ENCODE measurements at regions not wholly inside any gene's neighbourhood (a gene's known extent, or its start where the extent isn't known, plus 50 kb on each side); places are given as distances from the start of the nearest gene placed in this dataset.

DNA sequence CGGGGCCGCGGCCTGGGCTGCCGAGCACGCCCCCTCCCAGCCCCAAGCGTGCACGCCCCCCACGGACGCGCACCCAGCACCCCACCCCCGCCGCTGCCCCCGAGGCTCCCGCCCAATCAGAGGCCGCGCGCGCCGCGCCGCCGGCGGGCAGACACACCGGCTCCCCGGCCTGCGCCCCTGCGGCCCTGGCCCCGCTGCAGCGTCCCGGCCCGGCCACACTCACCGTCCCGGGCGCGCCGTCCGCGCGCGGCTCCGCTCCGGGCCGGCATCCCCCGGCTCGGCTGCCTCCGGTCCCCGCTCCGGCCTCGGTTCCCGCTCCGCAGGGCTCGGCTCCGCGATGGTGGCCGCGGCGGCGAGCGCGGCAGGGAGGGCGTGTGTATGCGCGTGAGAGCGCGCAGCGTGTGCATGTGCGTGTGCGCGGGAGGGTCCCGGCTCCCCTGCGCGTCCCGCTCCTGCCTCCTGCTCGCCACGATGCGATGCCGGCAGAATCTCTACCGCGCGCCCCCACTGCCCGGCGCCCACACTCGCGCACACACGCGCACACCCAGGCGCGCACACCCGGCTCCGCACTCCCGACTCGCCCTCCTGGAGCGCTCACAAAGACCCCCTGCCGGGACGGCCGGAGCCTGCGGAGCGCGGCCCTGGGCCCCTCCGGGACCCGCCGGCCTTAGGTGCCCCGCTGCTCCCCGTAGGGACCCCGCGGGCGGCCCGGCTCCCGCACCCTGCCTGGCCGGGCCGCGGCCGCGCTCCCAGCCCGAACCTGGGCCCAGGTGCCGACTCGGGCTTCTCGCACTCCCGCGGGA lies 186.5 kb upstream of the LINGO1 start:
- no peak for DNase-seq (ENCODE audit: low spot score)

DNA sequence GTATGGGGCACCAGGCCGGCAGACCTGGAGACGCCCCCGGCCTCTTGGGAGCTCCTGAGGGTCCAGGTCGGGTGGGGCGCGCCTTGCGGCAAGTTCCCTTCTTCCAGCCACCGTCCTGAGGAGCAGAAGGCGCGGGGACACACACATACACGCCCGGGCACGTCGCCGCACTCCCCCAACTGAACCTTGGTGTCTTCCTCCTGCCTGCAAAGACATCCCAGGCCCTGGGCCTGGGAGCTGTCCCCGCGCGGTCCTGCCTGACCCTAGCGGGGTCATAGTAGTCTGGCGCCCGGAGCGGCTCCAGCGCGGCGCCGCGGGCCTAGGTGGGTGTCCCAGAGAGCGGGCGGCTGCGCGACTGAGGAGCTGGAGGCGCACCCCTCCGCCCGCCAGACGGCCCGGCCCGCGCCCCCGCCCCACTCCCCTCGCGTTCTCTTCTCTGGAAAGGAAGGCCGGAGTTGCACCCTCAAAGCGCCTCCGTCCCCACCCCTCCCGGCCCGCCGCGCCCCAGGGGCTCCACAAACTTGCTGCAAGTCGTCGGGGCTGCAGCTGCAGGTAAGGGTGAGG lies 185.9 kb upstream of the LINGO1 start:
- DNase-seq (ENCODE audit: low spot score), result no peak

DNA sequence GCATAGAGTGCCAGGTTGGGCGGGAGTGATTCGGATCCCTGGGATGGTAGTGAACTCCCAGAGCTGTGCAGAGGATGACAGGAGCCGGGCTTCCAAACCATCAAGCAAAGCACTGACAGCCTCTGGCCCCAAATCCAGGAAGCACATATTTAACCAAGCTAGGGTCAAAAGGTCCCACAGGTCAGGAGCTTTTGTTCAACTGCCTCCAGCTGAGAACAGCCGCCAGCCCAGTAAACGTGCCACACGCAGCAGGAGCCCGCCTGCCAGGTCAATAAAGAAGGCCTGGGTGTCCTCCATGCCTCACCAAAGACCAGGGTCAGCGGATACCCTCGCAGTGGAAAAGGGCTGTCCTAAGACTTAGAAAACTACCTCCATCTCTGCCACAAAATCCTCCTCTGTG lies 184.7 kb upstream of the LINGO1 start:
- no peak for DNase-seq (ENCODE audit: low spot score)

DNA sequence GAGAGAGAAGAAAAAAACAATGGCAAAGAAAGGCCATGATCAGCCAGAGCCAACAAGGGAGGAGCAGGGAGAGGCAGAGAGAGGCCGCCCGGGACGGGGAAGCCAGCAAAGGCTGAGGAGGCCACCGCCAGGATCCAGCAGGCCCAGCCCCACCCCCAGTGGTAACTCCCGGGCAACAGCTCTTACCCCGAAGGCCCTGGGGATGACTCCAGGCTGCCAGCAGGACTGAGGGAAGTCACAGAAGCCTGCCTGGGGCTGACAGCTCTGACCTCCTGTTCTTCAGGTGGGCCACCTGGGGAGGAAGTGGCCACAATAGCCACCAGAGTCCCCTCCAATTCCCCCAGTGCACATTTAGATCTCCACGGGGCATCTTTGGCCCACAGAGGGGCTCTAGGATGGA lies 184.3 kb upstream of the LINGO1 start:
- no peak for DNase-seq (ENCODE audit: low spot score)

DNA sequence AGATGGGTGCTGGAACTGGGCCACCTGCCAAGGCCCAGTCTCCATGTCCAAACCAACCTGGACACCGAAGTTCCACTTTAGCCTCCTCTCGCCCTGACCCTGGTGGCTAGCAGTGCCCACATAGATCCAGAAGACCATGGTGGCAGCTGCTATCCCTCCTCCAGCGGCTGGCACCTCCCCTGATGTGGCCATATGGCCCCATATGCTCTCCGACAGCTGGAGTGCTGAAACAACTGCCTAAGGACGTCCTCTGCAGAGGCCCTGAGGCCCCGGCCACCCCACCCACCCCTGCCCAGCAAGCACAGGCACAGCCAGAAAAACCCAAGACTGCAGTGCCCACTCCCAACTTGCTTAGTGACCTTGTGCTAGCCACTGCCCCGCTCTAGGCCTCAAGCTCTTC lies 182.3 kb upstream of the LINGO1 start:
- DNase-seq (ENCODE audit: low spot score), result no peak

DNA sequence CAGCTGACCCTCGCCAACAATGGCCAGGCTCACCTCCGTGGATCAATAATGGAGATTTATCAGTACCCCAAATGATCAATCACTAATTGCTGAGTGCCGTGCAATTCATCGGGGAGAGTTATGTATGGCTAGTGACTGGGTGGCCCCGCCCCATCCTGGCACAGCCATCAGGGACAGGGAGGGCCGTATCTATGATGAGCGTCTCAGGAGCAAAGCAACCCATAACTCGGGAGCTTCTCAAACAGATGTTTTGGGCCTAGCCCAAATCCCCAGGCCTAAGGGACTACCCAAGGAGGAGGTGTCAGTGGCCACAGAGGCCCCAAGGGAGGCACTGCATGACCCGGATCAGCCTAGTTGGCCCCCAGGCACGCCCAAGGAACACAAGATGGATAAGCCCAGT lies 180.0 kb upstream of the LINGO1 start:
- no peak for DNase-seq (ENCODE audit: low spot score)

DNA sequence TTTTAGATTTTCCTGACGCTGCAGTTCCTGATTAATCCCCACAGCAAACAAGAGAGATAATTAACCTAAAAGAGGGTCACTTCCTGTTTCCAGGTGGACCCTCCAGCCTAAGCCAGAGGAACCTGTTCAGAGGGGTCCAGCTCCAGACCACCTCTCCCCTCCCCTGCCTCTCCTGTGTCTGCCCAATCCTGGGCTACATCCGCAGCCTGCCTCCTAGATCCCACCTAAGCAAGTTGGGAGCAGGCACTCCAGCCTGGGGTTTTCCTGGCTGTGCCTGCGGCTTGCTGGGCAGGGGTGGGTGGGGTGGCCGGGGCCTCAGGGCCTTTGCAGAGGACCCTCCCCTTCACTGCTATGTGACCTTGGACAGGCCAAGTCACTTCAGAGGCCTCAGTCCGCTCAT lies 178.6 kb upstream of the LINGO1 start:
- no peak for DNase-seq (ENCODE audit: low spot score)

DNA sequence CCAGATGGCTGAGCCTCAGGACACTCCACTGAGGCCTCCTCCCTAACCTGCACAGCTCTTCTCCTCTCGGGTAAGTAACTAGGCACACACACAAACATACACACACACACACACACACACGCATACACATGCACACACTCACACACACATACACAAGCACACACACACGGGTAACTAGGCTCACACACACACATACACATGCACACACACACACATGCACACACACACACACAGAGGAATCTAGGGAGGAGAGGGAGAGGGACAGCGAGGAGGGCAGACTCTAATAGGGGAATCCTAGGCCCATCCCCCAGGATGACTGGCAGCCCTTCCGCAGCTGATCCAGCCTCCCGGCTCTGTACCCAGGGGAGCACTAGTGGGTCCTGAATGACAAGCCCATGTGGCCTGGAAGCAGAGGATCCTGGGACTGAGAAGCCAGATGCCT lies 177.4 kb upstream of the LINGO1 start:
- DNase-seq (ENCODE audit: low spot score), result no peak

DNA sequence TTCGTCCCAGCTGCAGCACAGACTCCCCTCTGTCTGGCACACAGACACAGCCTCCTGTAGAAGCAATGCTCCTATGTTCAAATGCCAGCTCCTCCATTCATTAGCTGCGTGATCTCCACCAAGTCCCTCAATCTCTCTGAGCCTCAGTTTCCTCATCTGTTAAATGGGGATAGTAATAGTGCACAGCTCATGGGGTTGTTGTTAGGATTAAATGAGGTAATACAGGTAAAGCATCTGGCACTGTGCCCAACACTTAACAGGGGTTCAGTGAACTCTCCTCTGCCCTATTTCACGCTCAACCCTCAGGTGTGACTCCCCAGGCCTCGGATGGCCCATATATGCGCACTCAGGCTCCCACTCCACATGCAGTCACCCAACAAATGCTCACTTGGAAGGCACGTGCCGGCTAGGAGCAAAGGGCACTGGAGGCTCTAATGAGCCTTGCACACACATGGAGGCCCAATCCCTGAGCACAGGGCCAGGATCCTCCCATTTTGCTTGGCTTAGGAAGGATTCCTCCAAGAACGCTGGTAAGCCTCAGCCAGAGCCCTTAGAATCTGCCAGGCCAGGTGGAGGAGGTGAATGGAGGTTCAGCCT lies 176.0 kb upstream of the LINGO1 start:
- DNase-seq (ENCODE audit: low spot score), result no peak

DNA sequence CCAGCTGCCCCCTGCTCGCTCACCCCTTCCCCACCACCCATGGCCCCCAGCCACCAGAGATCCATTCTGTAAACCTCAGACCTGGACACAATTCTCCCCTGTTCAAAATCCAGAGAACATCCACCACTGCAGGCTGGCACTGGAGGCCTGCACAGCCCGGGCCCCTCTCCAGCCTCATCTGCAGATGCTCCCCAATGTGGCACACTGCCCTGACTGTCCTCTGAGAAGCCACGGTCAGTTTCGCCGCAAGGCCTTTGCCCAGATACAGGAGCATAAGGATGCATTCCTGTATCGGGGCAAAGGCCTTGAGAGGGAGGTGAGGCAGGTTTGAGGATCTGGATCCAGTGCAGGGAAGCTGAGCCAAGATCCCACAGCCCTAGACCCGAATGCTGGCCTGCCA lies 175.4 kb upstream of the LINGO1 start:
- no peak for DNase-seq (ENCODE audit: low spot score)

DNA sequence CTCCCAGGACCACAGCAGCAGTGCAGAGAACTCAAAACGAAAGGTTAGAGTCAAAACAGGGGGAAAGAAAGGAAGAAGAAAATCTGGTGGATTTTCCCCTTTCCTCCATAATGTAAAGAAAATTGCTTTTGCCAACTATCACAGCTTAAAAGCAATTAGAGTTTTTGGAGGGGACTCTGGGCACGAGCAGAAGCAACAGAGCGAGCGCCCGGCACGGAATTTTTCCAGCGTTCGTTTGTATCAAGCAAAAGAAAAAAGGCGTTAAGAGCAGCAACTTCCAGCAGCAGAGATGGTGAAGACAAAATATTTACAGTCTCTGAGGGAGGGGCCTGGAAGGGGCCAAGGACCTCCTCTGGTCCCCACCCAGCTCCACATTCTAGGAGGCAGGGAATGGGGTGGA lies 174.9 kb upstream of the LINGO1 start:
- DNase-seq (ENCODE audit: low spot score), result no peak

DNA sequence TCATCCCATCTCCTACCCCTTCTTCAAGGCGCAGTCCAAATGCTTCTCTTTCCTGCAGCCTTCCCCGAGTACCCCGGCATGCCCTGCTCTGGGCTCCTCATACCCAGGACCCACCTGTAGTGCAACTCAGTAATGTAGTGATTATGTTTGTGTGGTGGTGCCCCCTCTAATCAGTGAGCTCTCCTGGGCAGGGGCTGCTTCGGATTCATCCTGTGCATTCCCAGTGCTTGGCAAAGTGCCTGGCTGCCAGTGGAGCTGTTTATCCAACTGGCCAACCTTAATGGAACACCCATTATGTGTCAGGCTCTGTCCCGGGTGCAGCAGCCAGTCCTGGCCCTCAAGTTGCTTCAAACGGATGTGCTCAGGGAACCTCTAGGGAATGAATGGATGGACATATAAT lies 174.4 kb upstream of the LINGO1 start:
- no peak for DNase-seq (ENCODE audit: low spot score)

DNA sequence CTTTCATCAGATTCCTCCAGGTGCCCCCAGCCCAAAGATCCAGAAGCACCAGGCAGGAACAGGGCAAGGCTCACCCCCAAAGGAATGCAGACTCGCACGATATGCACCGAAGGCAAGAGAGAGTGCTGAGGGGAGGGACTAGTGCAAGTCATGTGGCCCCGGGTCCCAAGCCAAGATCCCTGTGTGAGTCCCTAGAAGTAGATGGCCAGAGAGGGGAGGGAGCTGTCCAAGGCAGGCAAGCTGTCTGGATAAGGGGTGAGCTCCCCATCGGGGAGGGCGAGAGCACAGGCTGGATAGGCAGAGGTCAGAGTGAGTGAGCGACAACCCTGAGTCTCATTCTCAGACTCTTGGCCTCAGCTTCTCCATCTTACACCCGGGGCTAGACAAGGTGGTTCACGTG lies 171.5 kb upstream of the LINGO1 start:
- DNase-seq (ENCODE audit: low spot score), result no peak

DNA sequence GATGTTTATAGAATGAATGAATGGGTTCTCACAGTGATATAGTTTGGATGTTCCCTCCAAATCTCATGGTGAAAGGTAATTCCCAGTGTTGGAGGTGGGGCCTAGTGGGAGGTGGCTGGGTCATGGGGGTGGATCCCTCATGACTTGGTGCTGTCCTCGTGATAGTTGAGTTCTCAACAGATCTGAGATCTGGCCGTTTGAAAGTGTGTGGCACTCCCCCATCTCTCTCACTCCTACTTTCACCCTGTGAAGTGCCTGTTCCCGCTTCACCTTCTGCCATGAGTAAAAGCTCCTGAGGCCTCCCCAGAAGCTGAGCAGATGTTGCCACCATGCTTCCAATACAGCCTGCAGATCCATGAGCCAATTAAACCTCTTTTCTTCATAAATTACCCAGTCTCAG lies 170.8 kb upstream of the LINGO1 start:
- no peak for DNase-seq (ENCODE audit: low spot score)

DNA sequence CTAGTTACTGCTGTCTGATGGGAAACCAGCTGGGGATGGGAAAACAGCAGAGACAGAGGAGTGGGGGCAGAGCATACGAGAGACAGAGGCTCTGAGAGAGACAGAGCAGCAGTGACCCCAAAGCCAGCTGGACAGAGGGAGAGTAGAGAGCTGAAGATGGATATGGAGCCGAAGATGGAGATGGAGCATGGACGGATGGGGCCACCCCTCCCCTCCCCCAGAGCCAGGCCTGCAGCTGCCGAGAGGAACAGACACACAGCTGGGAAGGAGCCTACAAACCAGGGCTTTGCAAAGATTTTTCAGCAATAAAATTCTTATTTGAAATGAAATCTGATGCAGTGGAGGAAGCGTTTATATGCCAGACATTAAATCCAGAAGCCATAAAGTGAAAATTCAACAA lies 167.6 kb upstream of the LINGO1 start:
- no peak for DNase-seq (ENCODE audit: low spot score)

DNA sequence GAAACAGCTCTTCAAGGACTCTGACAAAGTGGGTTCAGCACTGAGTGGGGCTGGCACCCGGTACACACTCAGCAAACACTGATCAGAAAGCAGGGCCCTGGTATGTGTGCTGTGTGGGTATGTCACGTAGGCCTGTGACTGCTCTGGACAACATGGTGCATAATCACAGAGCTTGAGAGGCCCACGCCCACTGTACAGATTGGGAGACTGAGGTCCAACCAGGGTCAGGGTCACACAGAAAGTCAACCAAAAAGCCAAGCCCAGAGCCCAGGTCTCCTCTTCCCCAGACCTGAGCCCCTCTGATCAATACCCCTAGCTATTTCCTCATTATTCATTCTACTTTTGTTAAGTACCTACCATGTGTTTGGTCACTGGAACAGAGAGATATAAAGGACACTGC lies 166.1 kb upstream of the LINGO1 start:
- no peak for DNase-seq (ENCODE audit: low spot score)

DNA sequence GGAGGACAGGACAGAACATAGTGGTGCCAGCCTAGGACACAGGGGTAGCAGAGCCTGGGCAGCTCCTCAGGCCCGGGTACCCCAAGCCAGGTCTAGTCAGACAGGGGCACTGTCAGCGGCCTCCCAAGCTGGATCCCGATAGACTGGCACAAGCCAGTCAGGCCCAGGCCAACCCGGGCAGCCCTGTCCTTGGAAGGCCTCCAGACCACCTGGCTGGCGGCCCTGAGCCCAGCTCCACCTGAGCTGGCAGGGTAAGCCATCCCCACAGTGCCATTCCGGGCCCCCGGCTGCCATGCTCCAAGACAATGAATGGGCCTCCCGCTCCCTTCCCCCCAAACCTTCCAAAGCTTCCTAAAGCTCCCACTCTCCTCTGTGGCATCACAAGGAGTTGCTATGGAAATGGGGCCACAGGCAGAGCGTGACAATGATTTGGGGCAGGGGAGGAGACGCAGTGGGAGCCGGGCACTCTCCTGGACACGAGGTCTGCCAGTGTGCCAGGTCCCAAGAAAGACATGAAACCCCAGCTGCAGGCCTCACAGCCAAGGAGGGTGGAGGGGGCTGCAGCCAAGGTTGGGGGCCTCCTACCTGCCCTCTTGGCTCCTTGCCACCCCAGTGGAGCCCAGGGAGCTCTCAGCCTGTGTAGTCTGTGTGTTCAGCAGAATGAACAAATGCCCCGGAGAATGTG lies 165.6 kb upstream of the LINGO1 start:
- no peak for DNase-seq (ENCODE audit: low spot score)

DNA sequence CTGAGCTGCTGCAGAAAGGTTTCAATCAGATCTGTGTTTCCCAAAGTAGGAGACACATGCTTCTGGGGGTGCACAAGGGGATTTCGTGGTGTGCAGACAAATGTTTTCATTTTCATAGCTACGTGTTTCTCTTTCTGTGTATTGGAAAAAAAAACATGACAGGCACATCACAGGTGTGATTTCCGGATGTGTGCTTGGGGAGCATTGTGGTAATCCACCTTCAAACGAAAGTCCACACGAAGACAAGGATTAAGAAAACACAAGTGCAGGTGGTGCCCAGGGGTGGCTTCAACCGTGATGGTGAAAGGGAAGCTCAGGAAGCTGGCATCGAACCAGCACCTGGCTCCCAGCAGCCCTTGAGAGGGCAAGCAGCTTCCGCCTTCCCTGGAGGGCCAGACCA lies 164.6 kb upstream of the LINGO1 start:
- no peak for DNase-seq (ENCODE audit: low spot score)

DNA sequence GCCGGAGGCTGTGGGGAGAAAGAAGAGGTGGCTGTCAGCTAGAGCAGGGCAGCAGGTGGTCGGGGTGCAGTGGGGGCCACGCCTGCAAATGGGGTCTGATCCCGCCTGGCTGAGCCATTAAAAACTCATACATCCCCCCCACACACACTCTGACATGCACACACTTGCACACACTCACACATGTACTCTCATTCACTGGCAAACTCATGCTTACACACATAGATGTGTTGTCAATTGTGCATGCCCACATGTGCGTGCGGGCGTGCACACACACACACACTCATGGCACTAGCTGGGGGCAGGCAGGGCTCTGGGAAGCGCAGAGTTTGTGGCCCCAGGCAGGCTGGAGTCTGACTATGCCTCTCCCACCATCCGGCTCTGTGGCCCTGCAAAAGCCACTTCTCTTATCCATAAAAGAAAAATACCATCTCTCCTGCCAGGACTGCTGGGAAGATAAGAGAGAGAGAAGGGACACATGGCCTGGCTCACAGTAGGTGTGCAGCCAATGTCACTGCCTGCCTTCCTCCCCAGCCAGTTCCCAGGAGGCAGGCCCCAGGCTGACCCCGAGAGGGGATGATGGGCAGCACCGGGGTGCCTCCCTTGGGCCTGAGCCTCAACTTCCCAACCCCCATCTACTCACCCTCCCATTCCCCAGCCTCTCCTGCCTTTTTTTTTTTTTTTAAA lies 163.5 kb upstream of the LINGO1 start:
- DNase-seq (ENCODE audit: low spot score), result no peak

DNA sequence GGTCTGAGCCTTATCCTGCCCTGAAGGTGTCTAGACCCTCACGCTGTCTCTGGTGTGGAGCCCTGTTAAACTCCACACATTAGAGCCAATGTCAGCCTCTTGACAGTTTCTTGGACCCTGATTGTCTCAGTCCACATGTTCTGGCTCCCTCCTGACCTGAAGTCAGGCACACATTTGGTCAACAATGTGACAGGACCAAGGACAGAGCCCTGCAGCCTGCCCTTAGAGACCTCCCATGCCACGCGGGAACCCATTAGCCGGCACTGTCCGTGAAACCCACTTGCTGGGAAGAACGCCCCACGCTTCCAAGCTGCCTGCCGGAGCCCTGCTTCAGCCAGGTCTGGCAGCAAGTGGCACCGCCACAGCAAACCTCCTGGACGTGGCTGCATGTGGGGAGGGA lies 162.7 kb upstream of the LINGO1 start:
- DNase-seq (ENCODE audit: low spot score), result no peak

DNA sequence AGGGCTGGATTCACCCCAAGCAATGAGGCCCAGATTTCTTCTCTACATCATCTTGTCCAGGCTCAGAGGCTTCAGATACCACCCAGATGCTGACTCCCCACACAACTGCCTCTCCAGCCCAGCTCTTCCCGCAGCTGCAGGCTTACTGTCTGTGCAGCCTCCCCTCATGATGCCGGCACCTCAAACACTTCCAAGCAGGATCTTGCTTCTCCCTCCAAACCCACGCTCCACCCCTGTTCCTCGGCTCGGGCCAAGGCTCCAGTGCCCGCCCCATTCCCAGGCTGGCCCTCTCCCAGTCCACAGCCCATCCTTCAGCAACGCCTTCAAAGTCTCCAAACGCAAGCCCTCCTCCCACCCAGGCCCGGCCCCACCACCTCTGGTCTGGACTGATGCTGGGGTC lies 159.2 kb upstream of the LINGO1 start:
- no peak for DNase-seq (ENCODE audit: low spot score)

DNA sequence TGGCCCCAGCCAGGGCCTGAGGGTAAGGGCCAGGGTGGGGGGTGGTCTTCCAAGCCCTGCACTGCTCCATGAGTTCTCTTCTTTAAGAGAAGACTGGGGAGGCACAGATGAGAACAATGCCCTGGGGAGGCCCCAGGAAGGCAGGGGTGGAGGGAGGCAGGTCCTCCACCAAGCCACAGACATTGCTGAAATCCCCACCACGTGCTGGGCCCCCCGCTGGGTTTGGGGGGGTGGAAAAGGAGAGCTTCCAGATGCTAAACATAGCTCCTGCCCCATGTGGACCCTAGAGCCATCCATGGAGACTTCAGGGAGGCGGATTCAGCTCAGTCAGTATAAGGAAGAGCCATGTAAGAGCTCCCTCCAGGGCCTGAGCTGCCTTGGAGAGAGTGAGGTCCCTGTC lies 157.8 kb upstream of the LINGO1 start:
- no peak for DNase-seq (ENCODE audit: low spot score)

DNA sequence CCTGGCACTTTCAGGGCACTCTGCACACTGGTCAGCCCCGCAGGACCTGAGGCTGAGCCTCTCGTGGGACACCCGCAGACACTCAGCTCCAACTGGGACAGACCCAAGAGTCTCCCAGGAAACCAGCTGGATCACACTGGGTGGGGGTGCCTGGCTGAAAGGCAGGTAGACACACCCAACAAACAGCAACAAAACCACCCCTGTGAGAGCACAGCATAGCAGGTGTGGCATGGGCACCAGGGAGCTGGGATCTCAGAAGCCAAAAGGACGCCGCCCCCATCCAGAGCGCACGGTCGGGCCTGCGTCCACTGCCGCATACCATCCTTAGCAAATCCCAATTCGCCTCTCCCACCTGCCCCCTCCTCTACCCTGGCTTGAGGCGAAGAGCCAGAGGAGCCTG lies 154.2 kb upstream of the LINGO1 start:
- DNase-seq (ENCODE audit: low spot score), result no peak

All from LoVo (cell line).